ENCODE measurements at regions not wholly inside any gene's neighbourhood (a gene's known extent, or its start where the extent isn't known, plus 50 kb on each side); places are given as distances from the start of the nearest gene placed in this dataset.

DNA sequence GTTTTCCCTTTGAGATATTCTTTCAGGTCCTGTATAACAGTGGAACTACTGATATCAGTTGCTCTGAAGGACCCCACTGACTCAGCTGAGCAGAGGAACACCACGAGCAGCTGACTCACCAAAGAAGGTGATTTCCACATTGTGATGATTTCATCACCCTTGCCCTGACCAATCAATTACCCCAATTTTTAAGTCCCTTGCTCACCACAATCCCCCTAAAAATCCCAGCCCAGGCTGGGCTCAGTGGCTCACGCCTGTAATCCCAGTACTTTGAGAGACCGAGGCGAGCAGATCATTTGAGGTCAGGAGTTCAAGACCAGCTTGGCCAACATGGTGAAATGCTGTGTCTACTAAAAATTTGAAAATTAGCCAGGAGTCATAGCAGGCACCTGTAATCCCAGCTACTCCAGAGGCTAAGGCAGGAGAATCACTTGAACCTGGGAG is 125.3 kb upstream of the ABCA1 start:
- DNase-seq (ENCODE audit: low spot score): no peak
- intact Hi-C loops (cut with DNase I): loop anchor here in 1 of 2 donors (10.0 kb wide), 1 partner anchor 92 kb away; no protein-coding TSS in a partner anchor

DNA sequence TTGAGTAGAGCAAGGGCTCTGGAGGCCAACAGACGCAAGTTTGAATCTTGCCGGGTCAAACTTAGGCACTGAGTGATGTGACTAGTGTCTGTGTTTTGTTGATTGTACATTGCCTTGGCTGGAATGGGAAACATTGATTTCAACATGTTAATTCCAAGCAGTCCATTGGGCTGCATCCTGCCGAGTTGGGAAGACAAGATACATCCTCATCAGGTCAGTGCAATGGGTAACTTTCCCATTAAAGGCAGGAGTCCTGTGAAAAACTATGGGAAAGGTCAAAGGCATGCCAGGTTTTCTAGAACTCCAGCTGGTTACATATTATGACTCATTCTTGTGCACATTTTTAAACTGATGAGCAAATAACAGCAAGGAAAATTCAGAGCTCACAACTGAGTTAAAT is 126.5 kb upstream of the ABCA1 start:
- DNase-seq (ENCODE audit: low spot score): no peak
- intact Hi-C loops (cut with DNase I): loop anchor here in 1 of 2 donors (10.0 kb wide), 1 partner anchor 90 kb away; no protein-coding TSS in a partner anchor

GRCh38 chr9:105055917-105056316 is 128.0 kb upstream of the ABCA1 start:
- DNase-seq (ENCODE audit: low spot score): no peak
- intact Hi-C loops (cut with DNase I): loop anchor here in 1 of 2 donors (10.0 kb wide), 1 partner anchor 89 kb away; no protein-coding TSS in a partner anchor

DNA sequence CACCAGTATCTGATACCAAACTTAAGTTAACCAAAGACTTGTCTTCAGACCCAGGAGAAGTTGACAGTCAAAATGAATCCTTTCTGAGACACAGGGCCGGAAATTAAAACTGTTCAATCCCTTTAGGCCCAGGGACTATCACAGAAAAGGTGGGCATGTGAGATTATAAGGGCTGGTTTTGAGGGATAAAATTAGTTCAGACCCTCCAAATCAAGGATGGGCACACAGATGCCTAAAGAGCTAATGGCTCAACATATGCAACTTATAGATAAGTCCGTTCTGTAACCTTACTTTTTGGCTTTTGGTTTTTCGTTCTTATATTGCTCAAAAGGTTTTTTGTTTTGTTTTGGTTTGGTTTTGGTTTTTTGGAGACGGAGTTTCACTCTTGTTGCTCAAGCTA is 129.6 kb upstream of the ABCA1 start:
- DNase-seq (ENCODE audit: low spot score): no peak
- intact Hi-C loops (cut with DNase I): loop anchor here in 1 of 2 donors (10.0 kb wide), 1 partner anchor 87 kb away; no protein-coding TSS in a partner anchor

DNA sequence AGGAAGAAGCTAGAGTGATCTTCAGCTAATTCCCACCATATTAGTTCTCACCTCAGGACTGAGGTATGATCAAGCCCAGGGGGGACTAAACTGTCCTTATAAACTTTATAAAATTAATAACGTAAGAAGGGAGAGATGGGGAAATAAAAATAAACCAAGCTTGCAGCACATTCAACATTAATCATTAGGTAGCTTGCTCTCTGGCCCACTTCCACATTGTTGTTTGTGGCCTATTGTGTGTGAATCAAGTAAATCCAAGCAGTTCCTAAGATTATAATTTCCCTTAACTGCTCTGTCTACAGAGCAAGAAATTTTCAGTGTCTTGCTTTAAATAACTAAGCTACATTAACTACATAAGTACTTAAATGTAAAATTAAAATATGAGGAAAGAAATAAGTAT is 131.3 kb upstream of the ABCA1 start:
- DNase-seq (ENCODE audit: low spot score): no peak
- intact Hi-C loops (cut with DNase I): loop anchor here in 1 of 2 donors (10.0 kb wide), 1 partner anchor 86 kb away; no protein-coding TSS in a partner anchor

DNA sequence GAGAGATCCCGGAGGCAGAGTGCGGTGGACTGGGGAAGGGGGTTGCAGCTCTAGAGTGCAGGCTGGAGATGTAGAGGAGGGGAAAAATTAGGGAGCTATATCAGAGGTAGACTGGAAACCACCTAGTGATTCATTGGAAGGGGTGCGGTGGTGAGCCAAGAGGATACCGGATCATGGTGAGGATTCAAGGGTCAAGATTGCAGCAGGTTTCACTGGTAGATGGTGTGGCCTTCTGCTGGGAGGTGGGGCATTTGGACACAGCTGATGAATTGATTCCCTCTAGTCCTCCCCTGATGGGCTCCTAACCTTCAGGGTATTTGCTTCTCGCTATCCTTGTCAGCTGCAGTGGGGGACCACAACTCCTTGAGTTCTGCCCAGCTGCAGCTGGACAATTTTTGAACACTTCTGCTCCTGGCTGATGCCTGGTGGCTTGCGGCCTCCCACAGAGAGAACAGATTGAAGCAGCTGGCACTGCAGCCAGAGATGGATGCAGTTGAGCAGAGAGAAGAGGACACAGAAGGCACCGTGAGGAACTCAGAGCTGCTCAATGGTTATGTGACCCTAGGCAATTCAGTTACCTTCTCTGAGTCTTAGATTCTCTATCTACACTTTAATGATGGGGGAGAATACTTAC is 134.4 kb upstream of the ABCA1 start:
- DNase-seq (ENCODE audit: low spot score): no peak
- intact Hi-C loops (cut with DNase I): loop anchor here in 1 of 2 donors (5.0 kb wide), 2 partner anchors 70 to 135 kb away; partner anchors contain the start of gene ABCA1

DNA sequence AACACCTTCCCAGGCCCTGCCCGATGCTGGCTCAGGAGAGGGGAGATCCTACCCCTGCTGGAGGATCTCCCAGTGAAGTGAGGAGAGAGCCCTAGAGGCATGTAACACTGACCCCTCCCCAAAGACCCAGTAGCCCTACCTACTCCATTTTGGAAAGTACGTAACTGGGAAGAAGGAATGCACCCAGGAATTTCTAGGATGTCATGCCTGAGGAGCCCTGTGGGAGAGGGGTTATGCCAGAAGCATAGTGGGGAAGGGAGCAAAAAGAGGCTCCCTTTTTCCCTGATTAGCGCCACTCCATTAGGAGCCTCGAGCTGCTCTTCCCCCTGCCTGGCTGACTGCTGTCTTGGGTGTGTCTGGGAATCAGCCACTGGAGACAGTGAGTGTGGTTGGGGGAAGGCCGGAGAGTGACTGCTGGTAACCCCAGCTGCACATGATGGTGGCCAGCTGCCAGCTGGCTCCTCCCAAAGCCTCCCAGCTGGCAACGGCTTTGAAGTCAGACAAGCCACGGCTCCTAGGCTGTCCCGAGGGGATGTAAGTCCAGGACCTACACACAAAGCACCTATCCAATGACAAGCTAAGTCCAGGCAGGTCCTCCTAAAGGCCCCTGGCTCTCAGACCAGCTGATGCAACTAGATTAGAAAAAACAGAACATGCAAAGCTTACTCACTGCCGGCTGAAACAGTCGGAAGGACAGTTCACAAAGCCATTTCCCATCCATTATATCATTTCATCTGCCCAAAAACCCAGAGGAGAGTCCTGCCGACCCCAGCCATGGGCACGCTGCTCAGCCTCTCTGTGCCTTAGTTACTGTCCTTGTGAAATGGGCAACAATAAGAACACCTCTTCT is 136.5 kb upstream of the ABCA1 start:
- intact Hi-C loops (cut with DNase I): loop anchor here in 1 of 2 donors (5.0 kb wide), 2 partner anchors 72 to 137 kb away; partner anchors contain the start of gene ABCA1
- peak; percentile 96 for DNase-seq (ENCODE audit: low spot score)

DNA sequence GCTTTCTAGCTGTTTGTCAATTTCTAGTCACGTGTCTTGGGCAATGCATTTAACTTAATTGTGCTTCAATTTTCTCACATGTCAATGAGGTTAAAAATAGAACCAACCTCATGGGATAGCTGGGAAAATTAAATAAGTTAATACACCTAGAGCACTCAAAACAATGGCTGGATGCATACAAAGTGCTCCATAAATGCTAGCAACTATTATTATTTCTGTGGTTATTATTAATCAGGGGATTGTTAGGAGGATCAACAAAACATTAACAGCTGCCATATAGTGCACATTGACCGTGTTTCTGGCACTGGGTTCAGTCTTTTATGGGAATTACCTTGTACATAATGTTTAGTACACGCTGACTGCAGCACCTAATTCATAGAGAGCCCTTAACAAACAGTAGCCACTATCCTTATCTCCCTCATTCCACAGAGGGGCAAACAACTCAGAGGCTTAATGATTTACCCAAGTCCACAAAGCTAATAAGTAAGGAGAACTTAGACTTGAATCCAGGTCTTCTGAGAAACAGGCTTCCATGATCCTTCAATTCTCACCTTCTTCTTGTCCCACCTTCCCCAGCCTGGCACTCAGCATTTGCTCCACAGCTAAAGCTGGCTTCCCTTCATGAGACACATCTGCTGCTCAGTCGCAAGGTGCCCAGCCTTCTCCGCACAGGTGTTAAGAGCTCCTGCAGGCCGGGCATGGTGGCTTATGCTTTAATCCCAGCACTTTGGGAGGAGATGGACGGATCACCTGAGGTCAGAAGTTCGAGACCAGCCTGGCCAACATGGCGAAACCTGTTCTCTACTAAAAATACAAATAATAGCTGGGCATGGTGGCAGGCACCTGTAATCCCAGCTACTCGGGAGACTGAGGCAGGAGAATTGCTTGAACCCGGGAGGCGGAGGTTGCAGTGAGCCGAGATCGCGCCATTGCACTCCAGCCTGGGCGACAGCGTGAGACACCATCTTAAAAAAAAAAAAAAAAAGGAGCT is 137.4 kb upstream of the ABCA1 start:
- intact Hi-C loops (cut with DNase I): no loop called here
- DNase-seq (ENCODE audit: low spot score): no peak

GRCh38 chr9:105066275-105066865 is 138.4 kb upstream of the ABCA1 start:
- intact Hi-C loops (cut with DNase I): no loop called here
- DNase-seq (ENCODE audit: low spot score): no peak

DNA sequence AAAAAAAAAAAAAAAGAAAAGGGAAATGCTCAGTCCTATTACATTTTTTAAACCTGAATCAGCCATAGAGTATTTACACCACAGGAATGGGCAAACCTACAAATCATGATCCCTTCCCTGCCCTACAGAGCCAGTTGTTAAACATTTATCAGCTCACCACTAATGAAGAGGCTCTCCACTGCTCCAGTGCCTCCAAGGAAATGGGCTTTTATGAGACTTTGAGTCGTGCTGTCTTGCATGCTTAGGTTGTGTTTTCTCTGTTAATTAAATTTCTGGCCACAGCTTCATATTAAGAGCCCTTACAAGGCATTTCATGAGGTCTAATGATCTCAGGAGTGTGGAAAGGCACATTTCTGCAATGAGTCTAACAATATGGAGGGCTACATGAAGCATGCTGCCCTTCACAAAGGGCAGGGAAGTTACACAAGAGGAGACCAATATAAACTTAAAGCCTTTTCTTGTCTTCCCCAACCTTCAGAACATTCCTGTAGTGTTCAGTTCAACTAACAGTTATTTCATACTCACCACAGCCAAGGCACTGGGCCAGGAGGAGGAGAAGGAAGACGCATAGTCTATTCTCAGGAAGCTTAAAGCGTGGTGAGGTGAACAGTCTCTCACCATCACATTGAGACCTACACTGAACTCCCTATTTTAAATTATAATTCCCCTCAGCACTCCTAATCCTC is 140.1 kb upstream of the ABCA1 start:
- DNase-seq (ENCODE audit: low spot score): no peak
- intact Hi-C loops (cut with DNase I): no loop called here

DNA sequence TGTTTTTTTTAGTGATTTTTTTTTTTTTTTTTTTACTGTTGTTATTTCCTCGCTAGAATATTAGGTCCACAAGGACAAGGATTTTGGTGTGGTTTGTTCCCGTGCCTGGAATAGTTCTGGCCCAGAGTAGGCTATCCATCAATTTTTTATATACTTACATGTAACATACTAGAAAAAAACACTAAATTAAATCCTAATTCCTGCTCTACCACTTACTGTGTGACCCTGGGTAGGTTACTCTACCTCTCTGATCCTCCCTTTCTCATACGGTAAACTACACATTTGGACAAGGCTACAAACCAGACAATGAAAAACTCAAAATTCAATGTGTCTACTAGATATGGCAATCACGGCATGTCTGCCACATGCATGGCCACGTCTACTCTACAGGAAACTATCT is 141.3 kb upstream of the ABCA1 start:
- DNase-seq (ENCODE audit: low spot score): no peak
- intact Hi-C loops (cut with DNase I): no loop called here

- intact Hi-C loops (cut with DNase I): no loop called here
- DNase-seq (ENCODE audit: low spot score): no peak
Observed at GRCh38 chr9:105069696-105070095, 141.7 kb upstream of the ABCA1 start.

DNA sequence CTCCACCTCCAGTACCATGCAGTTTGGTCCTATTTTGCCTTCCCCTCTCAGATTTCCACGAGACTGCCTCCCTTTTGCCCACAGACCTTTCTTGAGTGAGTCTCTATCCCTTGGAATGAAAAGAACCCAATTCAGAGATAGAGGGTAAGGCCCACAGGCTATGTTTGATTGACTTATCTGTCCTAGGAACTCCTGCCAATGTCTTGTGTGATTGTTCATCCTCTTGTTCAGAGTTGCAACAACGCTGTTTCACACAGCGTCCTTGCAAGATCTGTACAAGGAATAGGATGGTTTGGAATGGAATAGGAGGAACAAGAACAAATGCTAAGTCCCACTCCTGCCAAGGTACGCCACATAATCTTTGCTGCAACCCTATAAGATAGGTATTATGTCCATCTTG is 142.2 kb upstream of the ABCA1 start:
- no peak for DNase-seq (ENCODE audit: low spot score)
- intact Hi-C loops (cut with DNase I): no loop called here

GRCh38 chr9:105072476-105072875 is 144.5 kb upstream of the ABCA1 start:
- intact Hi-C loops (cut with DNase I): no loop called here

DNA sequence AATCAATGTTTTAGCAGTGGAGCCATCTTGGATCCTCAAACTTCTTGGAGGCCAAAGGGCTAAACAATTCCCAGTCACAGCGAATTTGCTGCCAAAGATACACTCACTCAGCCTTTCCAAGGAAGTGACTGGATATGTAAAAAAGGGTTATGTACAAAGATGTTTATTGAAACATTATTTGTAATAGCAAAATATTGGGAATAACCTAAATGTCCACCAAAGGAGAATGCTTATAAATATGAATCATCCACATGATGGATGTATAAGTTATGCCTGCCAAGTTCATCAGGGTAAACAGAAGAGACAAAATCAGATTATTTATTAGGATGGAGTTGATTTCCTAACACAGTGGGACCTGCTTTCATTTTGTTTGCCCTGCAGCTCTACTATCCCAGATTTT is 145.2 kb upstream of the ABCA1 start:
- no peak for DNase-seq (ENCODE audit: low spot score)
- intact Hi-C loops (cut with DNase I): no loop called here

More at GRCh38 chr9:105072476-105072875, 144.5 kb upstream of the ABCA1 start:
- no peak for DNase-seq (ENCODE audit: low spot score)

DNA sequence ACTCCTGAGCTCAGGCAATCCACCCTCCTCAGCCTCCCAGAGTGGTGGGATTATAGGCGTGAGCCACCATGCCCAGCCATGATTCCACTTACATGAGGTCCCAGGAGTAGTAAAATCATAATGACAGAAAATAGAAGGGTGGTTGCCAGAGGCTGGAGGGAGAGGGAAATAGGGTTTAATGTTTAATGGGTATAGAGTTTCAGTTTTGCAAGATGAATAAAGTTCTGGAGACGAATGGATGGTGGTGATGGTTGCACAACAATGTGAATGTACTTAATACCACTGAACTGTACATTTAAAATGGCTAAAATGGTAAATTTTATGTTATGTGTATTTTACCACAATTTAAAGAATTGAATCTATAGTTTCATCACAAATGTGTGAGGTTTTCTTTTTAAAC is 146.5 kb upstream of the ABCA1 start:
- no peak for DNase-seq (ENCODE audit: low spot score)
- intact Hi-C loops (cut with DNase I): no loop called here

DNA sequence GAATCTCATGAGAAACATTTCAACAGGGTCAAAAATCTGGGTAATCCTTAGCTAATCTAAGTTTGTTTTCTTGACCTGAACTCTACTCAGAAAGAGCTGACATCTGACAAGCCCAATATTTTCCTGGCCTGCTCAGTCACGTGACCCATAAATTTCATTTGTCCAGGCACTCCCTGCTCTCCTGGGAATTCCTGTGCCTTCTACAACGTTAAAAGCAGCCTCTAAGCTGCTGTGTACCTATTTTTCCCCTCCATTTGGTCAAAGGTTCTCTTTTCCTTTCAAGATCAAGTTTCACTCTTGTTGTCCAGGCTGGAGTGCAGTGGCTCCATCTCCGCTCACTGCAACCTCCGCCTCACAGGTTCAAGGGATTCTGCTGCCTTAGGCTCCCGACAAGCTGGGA is 148.8 kb upstream of the ABCA1 start:
- intact Hi-C loops (cut with DNase I): no loop called here

DNA sequence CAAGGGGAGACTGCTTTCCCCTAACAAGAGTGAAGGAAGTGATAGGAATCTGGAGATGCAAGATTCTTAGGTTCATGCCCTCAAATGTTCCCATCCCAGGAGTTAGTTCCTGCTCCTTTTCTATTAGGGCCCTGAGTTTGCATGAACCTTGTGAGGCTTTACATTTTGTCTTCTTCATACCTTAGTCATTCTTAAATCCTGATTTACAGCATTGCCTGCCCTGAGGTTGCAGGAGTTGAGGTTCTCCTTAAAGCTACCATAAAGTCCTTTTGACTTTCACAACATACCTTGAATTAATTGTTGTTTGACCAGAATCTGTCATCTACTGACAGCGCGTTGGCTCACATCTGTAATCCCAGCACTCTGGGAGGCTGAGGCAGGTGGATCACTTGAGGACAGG is 151.5 kb upstream of the ABCA1 start:
- intact Hi-C loops (cut with DNase I): no loop called here
- DNase-seq (ENCODE audit: low spot score): no peak

More for the DNA sequence above, 148.8 kb upstream of the ABCA1 start:
- DNase-seq (ENCODE audit: low spot score): no peak
